Erythroblast (primary cell): ENCODE measurements at regions not wholly inside any gene's neighbourhood (a gene's known extent, or its start where the extent isn't known, plus 50 kb on each side); places are given as distances from the start of the nearest gene placed in this dataset.

Experiments
- DNase-seq, 2 experiments: peaks; one replicate each; lab custom pipeline; 2025; lab: John Stamatoyannopoulos, UW
- GATA1 ChIP-seq: IDR thresholded peaks from 2 replicates; pipeline ENCODE4 v1.6.1; 2011; ENCODE audit warnings: low read depth, mild to moderate bottlenecking, control low read depth, low read length, moderate library complexity
- POLR2A ChIP-seq: IDR thresholded peaks from 2 replicates; pipeline ENCODE4 v1.6.1; 2011; ENCODE audit warnings: mild to moderate bottlenecking, low read length

DNA sequence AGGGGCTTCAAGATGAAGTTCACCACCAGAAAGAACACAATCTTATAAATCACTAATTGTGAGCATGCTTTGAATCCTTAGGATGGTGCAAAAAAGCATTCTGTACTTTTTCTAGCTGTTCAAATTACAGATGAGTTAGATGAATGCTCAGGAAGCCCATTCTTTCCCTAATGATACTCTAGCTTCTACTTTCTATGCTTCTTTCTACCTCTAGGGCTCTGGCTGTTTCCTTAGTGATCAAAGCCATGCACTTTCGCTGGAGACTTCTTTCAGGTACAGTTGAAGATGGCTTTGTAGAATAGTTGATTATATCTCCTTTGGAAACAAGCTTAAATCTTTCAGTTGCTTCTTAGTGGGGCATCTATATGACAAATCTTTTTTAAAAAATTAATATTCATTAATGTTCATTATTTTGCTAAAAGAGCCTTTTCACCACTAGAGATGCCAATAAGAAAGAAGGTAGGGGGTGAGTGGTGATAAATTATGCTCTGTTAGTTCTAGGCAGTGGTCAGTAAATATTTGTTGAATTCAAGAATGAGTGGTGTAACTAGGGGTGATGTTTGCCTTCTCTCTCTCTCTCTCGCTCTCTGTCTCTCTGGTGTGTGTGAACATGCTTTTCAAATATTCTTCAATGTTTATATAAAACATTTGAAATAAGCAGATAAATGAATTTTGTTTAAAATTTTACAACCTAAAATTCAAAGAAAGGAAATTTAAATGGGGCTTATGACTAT, 169.4 kb downstream of the GLUD2 start:
- no peak for DNase-seq

DNA sequence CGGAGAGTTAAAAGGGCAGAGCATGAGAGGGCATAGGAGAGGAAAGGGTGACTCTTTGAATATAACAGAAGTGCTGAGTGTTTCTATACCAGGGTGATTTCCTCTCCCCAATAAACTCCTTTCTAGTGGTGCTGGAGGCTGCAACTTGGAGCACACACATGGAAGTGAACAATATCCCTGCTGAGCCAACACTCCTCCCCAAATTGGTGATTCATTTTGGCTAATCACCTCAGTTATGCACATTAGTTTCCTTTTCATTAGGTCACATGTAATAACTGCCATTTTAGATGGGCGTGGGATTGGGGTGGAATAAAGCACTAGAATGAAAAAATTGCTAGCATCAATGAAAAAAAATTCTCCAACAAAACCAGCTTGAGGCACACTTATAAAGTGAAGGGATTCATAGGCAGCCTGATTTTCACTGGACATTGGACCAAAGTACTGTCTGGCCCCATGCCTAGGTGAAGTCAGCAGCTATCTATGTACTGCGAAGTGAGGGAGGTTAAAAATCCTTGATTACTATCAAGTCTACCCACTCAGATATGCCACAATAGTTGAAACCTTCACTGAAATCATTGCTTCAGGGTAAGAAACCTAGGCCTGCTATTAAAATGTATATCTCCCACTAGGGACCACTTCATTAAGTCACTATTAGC, 174.0 kb downstream of the GLUD2 start:
- TF ChIP-seq GATA1 (no peak), POLR2A (no peak)

More for the DNA sequence above, 169.4 kb downstream of the GLUD2 start:
- no peak for TF ChIP-seq POLR2A
- TF ChIP-seq GATA1 = no peak

DNA sequence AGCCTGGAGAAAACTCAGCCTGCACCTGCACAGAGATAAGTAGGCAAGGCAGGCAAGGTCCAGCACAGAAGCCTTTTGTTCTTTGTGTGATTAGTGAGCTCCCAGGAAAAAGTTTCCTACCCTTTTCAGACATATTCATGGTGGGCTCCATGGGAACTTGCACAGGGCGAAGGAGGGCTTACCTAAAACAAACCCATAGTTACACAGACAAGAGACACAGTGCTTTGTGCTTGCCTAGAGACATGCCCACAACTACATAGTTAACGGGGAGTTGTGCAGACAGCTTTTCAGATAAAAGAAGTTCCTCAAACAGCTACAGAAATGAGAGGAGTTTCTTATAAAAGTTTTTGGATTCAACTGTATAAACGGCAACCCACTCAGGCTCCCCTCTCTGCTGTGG, 180.5 kb downstream of the GLUD2 start:
- DNase-seq = no peak
- no peak for TF ChIP-seq GATA1
- TF ChIP-seq POLR2A = no peak

More for the DNA sequence above, 174.0 kb downstream of the GLUD2 start:
- DNase-seq = no peak

DNA sequence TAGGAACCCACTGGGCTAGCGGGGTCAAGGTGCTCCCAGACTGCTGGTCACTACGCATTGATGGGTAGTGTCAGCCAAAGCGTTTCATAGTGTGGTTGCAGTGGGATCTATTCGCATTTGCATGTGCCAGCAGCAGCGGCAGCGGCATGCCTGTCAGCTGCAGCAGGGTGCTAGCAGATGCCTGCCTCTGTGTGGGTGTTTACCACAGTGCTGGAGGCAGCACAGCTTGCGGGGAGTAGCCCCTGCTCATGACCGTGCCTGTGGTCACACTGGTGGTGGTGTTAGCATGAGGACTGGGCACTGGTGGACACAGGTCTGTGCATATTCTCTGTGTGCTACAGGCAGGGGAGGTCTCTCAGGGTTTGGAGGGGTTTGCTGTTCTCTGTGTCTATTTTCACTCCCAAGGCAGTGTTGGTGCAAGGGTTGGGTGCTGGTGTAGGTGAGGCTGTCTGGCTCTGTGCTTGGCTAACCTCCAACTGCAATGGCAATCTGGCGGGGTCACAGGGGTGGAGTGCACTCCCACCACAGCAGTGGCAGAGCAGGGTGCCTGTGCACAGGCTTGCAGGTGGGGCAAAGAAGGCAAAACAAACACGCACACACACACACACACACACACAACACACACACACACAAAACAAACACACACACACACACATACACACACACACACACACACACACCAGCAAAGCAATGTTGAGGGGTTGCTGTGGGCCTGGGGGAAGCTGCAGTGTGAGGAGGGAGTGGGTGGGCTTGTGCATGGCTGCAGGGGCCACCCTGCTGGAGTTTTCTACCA, 184.4 kb downstream of the GLUD2 start:
- TF ChIP-seq GATA1 = no peak
- TF ChIP-seq POLR2A = no peak
- no peak for DNase-seq

DNA sequence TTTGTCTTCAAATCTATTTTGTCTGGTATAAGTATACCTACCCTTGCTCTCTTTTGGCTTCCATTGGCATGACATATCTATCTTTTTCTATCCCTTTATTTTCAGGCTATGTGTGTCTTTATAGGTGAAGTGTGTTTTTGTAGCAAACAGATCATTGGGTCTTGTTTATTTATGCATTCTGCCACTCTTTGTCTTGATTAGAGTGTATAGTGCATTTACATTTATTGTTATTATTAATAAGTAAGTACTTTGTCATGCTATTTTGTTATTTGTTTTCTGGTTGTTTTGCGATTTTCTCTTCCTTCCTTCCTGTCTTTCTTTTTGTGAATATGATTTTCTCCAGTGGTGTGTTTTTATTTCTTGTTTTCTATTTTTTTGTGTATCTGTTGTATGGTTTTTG, 188.6 kb downstream of the GLUD2 start:
- DNase-seq = no peak
- TF ChIP-seq GATA1 = no peak
- no peak for TF ChIP-seq POLR2A

DNA sequence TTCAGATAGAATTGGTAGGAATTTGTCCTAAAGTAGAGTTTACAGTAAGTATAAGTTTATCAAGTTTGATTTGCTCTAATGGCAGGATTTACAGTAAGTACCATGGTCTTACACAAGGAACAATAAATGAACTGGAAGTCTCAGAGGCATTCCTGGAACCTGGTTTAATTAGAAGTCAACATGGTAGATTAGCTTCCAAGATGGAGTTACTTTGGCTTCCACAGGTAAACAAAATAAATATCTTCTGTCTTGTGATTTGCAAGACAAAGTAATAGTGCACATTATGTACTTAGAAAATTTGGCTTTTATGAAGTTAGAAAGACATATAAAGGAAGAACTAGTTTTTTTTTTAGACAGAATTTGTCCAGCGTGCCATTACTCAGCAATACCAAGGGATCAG, 190.7 kb downstream of the GLUD2 start:
- no peak for DNase-seq
- TF ChIP-seq POLR2A (no peak), GATA1 (no peak)

DNA sequence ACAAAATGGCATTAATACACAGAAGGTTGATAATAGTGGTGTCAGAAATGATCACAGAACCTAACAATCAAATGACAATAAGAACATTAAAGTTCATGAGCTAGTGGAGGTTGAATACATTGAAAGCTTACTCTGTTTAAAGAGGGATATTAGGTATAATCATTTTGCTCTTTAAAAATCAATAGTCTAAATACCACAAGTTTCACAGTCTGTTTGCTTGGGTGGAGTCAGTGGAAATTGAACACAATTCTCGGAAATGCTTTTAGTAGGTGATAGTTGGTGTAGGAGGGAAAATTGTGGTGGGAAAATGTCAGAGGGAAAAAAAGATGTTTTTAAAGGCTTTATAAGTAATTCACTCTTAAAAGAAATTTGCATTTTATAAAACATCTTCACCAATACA, 197.1 kb downstream of the GLUD2 start:
- DNase-seq = no peak
- no peak for TF ChIP-seq GATA1
- TF ChIP-seq POLR2A = no peak

DNA sequence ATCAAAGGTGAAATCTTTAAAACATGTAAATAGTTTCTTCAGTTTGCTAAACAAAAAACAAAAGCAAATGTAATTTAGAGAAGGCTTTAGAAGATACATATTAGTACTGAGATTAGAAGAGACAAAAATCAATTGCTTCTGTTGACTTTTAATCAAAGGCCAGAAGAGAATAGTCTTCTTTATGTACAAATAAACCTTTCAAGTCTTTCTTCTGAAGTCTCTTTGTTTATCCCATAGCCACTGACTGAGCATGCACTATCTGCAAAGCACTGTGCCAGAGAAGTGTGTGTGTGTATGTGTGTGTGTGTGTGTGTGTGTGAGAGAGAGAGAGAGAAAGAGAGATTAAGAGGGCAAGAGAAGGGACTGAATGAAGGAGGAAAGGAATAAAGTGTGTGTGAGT, 198.4 kb downstream of the GLUD2 start:
- TF ChIP-seq GATA1 = no peak
- no peak for TF ChIP-seq POLR2A
- DNase-seq = no peak

DNA sequence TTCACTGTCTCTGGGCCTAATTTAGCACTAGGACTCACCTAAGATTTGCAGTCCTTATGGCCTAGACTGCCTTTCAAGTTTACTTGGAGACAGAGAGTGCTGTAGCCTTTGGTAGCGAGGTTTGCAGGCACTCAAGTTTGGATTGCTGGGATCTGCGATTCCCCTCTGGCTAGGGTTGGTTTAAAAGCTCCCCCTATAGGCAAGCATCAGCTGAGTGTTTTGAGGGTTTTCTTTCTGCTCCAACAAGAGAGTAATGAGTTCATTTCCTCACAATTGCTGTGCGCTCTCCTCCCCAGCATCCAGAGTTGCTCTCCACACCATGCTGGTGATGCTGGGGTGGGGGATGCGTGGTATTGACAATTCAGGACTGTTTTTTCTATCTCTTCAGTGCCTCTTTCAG, 206.9 kb downstream of the GLUD2 start:
- TF ChIP-seq GATA1 (no peak), POLR2A (no peak)
- no peak for DNase-seq

DNA sequence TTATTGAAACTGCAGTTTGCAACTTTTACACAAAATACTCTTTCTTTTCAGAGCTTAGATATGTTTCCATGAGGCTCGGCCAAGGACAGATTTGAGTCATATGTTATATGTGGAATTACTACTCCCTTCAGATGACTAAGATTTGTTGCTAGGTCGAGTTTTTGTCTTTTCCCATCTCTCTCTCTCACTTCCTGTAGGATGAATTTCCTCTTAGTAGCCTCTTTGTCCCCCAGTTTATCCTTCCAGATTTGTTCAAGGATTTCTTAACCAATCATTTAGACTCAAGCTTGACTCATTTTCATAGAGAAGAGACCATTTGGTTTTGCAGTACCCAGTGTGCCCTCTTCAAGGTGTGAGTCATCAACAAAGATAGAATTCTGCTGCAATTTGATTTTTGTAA, 209.2 kb downstream of the GLUD2 start:
- TF ChIP-seq POLR2A = no peak
- no peak for TF ChIP-seq GATA1
- DNase-seq = no peak

DNA sequence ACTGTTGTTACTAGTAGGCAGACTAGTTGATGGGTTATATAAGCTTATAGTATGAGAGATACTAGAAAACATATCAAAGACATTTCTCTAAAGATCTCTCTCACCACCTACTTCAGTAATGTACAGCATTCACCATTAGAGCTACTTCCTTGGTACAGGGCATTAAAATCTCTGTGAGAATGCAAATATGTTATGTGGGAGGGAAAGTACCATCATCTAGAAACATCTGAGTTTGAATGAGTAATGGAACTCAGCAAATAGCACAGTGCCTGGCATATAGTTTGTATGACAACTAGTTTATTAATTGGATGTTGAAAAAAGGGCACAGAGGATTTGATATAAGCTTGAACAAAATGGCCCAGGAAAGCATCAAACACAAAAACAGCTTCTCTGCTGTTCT, 211.1 kb downstream of the GLUD2 start:
- DNase-seq = no peak
- TF ChIP-seq GATA1 (no peak), POLR2A (no peak)

DNA sequence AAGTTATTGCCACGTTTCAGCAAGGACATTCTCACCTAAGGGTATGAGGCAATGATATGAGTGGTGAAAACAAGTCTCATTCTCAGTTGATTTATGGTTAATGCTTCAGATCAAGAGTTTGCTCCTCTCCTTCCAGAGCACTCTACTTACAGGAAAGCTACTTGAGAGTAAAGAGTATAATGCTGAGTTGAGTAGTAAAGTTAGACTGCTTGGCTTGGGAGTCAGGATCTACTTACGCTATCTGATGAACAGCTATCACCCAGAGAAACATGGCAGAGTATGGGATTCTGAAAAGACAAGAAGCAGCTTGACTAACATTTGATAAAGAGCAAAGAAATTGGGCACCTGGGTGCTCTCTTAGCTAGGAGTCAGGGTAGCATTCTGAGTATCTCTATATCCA, 211.8 kb downstream of the GLUD2 start:
- TF ChIP-seq GATA1 (no peak), POLR2A (no peak)
- no peak for DNase-seq

DNA sequence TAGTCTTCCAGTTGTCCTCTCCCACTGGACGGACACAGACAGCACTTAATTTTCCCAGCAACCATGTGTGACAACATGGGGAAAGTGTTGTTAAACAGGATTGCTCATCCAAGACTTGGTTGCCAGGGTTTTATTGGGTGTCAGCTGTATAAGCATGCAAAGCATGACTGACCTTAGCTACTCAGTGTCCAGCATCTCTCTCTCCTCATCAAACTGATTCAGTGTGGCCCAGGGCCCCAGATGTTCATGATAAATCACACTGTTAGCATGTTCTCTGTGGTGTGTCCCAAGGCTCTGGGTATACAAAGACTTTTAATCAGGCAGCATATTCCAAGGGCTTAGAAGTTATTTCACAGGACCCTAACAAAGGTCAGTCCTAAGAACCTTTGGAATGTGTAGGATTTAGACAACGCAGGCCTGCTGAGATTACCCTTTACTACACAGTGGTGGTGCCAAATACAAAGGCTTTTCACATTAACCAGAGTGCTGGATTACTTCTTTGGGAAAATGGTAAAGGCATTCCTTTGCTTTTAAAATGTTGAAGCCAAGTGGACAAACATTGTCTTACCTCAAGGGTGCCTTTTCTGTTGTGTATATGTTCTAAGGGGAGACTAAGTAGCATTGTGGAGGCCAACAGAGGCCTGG, 213.3 kb downstream of the GLUD2 start:
- DNase-seq = no peak
- TF ChIP-seq POLR2A = no peak
- no peak for TF ChIP-seq GATA1
